ENCODE measurements at regions not wholly inside any gene's neighbourhood (a gene's known extent, or its start where the extent isn't known, plus 50 kb on each side); places are given as distances from the start of the nearest gene placed in this dataset.

DNA sequence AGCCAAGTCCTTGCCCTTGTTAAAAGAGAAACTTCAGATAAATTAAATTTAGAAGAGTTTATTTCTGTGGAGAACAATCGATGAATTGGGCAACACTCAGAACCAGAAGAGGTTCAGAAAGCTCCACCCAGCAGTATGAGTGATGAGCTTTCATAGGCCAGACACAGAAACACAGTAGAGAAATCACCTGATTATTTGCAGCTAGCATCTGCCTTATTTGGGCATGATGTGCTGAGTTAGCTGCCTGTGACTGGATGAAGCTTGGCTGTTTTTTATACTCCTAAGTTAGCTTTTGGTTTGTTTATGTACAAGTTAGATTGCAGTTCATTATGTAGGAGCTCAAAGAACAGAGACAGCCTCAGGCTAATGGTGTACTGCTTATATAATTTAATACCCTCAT lies 269.5 kb upstream of the SESN3 start:
- ATAC-seq: no peak
- TF ChIP-seq ARNTL (CRISPR knock-in tag; IDR thresholded peaks at IDR 0.05; ENCODE audit: borderline replicate concordance, low read depth) (no peak), PPARA (CRISPR knock-in tag; IDR thresholded peaks at IDR 0.05; ENCODE audit: borderline replicate concordance) (no peak), TCF4 (CRISPR knock-in tag; IDR thresholded peaks at IDR 0.05; ENCODE audit: borderline replicate concordance) (no peak), ZC3H10 (CRISPR knock-in tag; IDR thresholded peaks at IDR 0.05) (no peak), SNAI2 (CRISPR knock-in tag; IDR thresholded peaks at IDR 0.05) (no peak), ZNF565 (CRISPR knock-in tag; conservative IDR thresholded peaks at IDR 0.05; ENCODE audit: low read depth) (no peak), ZNF70 (CRISPR knock-in tag; IDR thresholded peaks at IDR 0.05) (no peak), CSDC2 (CRISPR knock-in tag; IDR thresholded peaks at IDR 0.05) (no peak), ZNF8 (CRISPR knock-in tag; IDR thresholded peaks at IDR 0.05) (no peak), TOX (CRISPR knock-in tag; IDR thresholded peaks at IDR 0.05; ENCODE audit: borderline replicate concordance) (no peak), GLIS3 (CRISPR knock-in tag; IDR thresholded peaks at IDR 0.05) (no peak)
- TF ChIP-seq, protein P1, sequence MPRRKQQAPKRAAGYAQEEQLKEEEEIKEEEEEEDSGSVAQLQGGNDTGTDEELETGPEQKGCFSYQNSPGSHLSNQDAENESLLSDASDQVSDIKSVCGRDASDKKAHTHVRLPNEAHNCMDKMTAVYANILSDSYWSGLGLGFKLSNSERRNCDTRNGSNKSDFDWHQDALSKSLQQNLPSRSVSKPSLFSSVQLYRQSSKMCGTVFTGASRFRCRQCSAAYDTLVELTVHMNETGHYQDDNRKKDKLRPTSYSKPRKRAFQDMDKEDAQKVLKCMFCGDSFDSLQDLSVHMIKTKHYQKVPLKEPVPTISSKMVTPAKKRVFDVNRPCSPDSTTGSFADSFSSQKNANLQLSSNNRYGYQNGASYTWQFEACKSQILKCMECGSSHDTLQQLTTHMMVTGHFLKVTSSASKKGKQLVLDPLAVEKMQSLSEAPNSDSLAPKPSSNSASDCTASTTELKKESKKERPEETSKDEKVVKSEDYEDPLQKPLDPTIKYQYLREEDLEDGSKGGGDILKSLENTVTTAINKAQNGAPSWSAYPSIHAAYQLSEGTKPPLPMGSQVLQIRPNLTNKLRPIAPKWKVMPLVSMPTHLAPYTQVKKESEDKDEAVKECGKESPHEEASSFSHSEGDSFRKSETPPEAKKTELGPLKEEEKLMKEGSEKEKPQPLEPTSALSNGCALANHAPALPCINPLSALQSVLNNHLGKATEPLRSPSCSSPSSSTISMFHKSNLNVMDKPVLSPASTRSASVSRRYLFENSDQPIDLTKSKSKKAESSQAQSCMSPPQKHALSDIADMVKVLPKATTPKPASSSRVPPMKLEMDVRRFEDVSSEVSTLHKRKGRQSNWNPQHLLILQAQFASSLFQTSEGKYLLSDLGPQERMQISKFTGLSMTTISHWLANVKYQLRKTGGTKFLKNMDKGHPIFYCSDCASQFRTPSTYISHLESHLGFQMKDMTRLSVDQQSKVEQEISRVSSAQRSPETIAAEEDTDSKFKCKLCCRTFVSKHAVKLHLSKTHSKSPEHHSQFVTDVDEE (CRISPR knock-in tag; IDR thresholded peaks at IDR 0.05): no peak
- TF ChIP-seq, protein P2, sequence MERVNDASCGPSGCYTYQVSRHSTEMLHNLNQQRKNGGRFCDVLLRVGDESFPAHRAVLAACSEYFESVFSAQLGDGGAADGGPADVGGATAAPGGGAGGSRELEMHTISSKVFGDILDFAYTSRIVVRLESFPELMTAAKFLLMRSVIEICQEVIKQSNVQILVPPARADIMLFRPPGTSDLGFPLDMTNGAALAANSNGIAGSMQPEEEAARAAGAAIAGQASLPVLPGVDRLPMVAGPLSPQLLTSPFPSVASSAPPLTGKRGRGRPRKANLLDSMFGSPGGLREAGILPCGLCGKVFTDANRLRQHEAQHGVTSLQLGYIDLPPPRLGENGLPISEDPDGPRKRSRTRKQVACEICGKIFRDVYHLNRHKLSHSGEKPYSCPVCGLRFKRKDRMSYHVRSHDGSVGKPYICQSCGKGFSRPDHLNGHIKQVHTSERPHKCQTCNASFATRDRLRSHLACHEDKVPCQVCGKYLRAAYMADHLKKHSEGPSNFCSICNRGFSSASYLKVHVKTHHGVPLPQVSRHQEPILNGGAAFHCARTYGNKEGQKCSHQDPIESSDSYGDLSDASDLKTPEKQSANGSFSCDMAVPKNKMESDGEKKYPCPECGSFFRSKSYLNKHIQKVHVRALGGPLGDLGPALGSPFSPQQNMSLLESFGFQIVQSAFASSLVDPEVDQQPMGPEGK (CRISPR knock-in tag; IDR thresholded peaks at IDR 0.05; ENCODE audit: borderline replicate concordance): no peak
- TF ChIP-seq, protein P3, sequence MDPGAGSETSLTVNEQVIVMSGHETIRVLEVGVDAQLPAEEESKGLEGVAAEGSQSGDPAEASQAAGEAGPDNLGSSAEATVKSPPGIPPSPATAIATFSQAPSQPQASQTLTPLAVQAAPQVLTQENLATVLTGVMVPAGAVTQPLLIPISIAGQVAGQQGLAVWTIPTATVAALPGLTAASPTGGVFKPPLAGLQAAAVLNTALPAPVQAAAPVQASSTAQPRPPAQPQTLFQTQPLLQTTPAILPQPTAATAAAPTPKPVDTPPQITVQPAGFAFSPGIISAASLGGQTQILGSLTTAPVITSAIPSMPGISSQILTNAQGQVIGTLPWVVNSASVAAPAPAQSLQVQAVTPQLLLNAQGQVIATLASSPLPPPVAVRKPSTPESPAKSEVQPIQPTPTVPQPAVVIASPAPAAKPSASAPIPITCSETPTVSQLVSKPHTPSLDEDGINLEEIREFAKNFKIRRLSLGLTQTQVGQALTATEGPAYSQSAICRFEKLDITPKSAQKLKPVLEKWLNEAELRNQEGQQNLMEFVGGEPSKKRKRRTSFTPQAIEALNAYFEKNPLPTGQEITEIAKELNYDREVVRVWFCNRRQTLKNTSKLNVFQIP (CRISPR knock-in tag; IDR thresholded peaks at IDR 0.05; ENCODE audit: borderline replicate concordance, low read depth): no peak

DNA sequence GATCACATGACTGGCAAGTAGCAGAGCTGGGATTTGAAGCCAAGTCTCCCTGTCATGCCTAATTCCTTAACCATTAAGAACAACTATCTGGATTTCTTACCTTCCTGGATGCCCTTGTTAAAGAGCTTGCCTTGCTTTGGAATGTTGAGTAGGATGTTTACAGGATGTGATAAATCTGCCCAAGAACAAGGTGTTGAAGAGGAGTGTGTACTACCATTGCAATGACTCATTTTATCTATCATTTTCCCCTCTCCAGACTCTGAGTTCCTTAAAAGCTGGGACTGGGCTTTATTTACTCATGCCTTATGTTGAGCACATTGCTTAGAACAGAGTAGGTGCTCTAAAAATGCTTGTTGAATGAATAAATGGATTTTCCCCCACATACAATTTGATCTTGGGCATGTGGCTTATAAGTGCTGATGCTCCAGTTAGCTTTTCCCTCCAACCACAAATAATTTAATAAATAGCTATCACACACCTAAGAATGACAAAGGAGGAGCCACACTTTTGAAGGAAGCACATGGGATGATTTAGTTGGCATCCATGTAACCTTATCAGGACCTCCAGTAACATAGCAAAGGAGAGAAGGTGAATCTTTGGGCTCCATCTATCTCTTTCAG lies 268.6 kb upstream of the SESN3 start:
- ATAC-seq: no peak
- TF ChIP-seq TOX (CRISPR knock-in tag; IDR thresholded peaks at IDR 0.05; ENCODE audit: borderline replicate concordance) (no peak), ZFP3 (CRISPR knock-in tag; IDR thresholded peaks at IDR 0.05) (no peak), ZNF8 (CRISPR knock-in tag; IDR thresholded peaks at IDR 0.05) (no peak), ISL1 (CRISPR knock-in tag; IDR thresholded peaks at IDR 0.05) (0 out of 2 replicates have a peak, but pooled peaks have one; percentile 9), ZNF565 (CRISPR knock-in tag; conservative IDR thresholded peaks at IDR 0.05; ENCODE audit: low read depth) (no peak), ZC3H10 (CRISPR knock-in tag; IDR thresholded peaks at IDR 0.05) (no peak), BACH2 (CRISPR knock-in tag; IDR thresholded peaks at IDR 0.05; ENCODE audit: borderline replicate concordance) (no peak), OSR1 (CRISPR knock-in tag; IDR thresholded peaks at IDR 0.05) (no peak)
- TF ChIP-seq, protein P2 (CRISPR knock-in tag; IDR thresholded peaks at IDR 0.05; ENCODE audit: borderline replicate concordance): no peak

DNA sequence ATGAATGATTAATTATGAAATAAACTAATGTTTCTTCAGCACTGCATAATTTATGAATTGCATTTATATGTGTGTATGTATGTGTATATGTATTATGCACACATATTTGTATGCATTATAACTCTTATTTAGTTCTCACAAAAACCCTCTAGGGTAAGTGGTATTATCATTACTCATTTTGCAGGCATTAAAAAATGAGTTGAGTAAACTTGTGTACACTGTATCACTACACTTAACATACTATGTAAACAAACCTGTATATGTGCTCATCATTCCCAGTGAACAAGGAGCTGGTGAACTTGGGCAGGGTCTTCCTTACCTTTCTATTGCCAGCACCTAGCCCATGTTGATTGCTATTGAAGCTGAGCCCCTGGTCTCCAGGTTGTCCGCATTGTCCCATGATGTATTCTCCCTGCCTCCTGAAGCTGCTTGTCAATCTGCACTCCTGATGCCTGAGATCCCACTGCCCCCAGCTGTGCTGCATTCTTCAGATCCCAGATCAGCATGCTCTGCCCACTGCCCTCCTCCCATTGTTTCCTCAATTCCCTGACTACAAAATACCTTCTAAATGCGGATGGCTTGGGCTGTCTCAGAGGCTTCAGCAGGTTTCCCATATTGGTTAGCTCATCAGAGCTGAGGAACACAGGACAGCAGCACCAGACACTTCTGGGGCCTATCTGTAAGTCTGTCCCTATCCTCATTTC lies 267.9 kb upstream of the SESN3 start:
- no peak for ATAC-seq
- TF ChIP-seq ZFP3 (CRISPR knock-in tag; IDR thresholded peaks at IDR 0.05) (no peak), ZNF8 (CRISPR knock-in tag; IDR thresholded peaks at IDR 0.05) (no peak), ZNF70 (CRISPR knock-in tag; IDR thresholded peaks at IDR 0.05) (no peak), SNAI2 (CRISPR knock-in tag; IDR thresholded peaks at IDR 0.05) (no peak), TCF4 (CRISPR knock-in tag; IDR thresholded peaks at IDR 0.05; ENCODE audit: borderline replicate concordance) (no peak), ESRRG (CRISPR knock-in tag; IDR thresholded peaks at IDR 0.05) (no peak)
- TF ChIP-seq, protein P4, sequence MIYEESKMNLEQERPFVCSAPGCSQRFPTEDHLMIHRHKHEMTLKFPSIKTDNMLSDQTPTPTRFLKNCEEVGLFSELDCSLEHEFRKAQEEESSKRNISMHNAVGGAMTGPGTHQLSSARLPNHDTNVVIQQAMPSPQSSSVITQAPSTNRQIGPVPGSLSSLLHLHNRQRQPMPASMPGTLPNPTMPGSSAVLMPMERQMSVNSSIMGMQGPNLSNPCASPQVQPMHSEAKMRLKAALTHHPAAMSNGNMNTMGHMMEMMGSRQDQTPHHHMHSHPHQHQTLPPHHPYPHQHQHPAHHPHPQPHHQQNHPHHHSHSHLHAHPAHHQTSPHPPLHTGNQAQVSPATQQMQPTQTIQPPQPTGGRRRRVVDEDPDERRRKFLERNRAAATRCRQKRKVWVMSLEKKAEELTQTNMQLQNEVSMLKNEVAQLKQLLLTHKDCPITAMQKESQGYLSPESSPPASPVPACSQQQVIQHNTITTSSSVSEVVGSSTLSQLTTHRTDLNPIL (CRISPR knock-in tag; IDR thresholded peaks at IDR 0.05; ENCODE audit: low read depth): no peak
- TF ChIP-seq, protein P1 (CRISPR knock-in tag; IDR thresholded peaks at IDR 0.05): no peak
- TF ChIP-seq, protein P5, sequence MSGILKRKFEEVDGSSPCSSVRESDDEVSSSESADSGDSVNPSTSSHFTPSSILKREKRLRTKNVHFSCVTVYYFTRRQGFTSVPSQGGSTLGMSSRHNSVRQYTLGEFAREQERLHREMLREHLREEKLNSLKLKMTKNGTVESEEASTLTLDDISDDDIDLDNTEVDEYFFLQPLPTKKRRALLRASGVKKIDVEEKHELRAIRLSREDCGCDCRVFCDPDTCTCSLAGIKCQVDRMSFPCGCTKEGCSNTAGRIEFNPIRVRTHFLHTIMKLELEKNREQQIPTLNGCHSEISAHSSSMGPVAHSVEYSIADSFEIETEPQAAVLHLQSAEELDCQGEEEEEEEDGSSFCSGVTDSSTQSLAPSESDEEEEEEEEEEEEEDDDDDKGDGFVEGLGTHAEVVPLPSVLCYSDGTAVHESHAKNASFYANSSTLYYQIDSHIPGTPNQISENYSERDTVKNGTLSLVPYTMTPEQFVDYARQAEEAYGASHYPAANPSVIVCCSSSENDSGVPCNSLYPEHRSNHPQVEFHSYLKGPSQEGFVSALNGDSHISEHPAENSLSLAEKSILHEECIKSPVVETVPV (CRISPR knock-in tag; IDR thresholded peaks at IDR 0.05): no peak

All from SK-N-SH treated with all-trans-retinoic acid at 6 μM for 48 hours (cell line).